Stomach (tissue), 8 donors: ENCODE measurements at regions not wholly inside any gene's neighbourhood (a gene's known extent, or its start where the extent isn't known, plus 50 kb on each side); places are given as distances from the start of the nearest gene placed in this dataset.

ENCODE experiments used
- DNase-seq, 2 donors: peaks; one replicate each; pipeline versions ENCODE4 v3.0.0 to v3.0.0-alpha.2; 2013 to 2019
- H3K27ac ChIP-seq, 5 donors: fragments of 200-600 bp in 4 of 5; sonication (generic) in 4 of 5; one replicate each; pipeline ENCODE4 v1.5.1; 2013 to 2019; ENCODE audit warnings: mild to moderate bottlenecking in 1 of 5, moderate library complexity in 1 of 5
- H3K27me3 ChIP-seq, 3 donors: fragments of 200-600 bp; sonication (generic); one replicate each; pipeline ENCODE4 v1.5.1; 2017 to 2019; ENCODE audit warnings: mixed run types in 1 of 3
- H3K36me3 ChIP-seq, 4 donors: fragments of 200-600 bp; sonication (generic); 1 replicate in 3 of 4; 2 replicates in 1 of 4; pipeline ENCODE4 v1.5.1; 2016 to 2019
- H3K4me1 ChIP-seq, 4 donors: fragments of 200-600 bp; sonication (generic); one replicate each; pipeline ENCODE4 v1.5.1; 2016 to 2019
- H3K4me3 ChIP-seq, 4 donors: fragments of 200-600 bp; sonication (generic) in 3 of 4; one replicate each; pipeline ENCODE4 v1.5.1; 2016 to 2019; ENCODE audit warnings: mild to moderate bottlenecking in 1 of 4
- H3K9me3 ChIP-seq, 4 donors: fragments of 200-600 bp; sonication (generic); one replicate each; pipeline ENCODE4 v1.5.1; 2016 to 2019
- EP300 ChIP-seq: sonication (generic); formaldehyde crosslinking; IDR thresholded peaks from one replicate; pipeline ENCODE4 v1.6.1; 2017; ENCODE audit warnings: antibody characterized with exemption
- POLR2A ChIP-seq, 4 donors: fragments of 450-650 bp; IDR thresholded peaks; one replicate each; pipeline ENCODE4 v1.6.1; 2016; ENCODE audit warnings: antibody characterized with exemption in 4 of 4, control low read depth in 2 of 4, mild to moderate bottlenecking in 1 of 4, moderate library complexity in 1 of 4
- POLR2AphosphoS5 ChIP-seq, 3 donors: sonication (generic); formaldehyde crosslinking; IDR thresholded peaks; one replicate each; pipeline ENCODE4 v1.6.1; 2016; ENCODE audit warnings: antibody characterized with exemption in 3 of 3
- WGBS, 5 donors: extraction: QIAGEN DNeasy Blood & Tissue Kit in 3 of 5; methylation state at CpG; one replicate each; pipeline versions ENCODE4 v1.1.5 to v1.1.7; 2013 to 2018; 5-methylcytosine and 5-hydroxymethylcytosine counted together
- intact Hi-C: fragments of 100-400 bp; cut with DNase I; formaldehyde crosslinking; loops from one replicate; pipeline ENCODE4 v1.15.1; 2023; ENCODE audit warnings: low total_unique reads
- TF ChIP-seq, protein P1 (sequence below), 7 experiments: fragments of 450-650 bp in 4 of 7; fragments of 200-600 bp in 3 of 7; sonication (generic) in 3 of 7; IDR thresholded peaks; one replicate each; pipeline ENCODE4 v1.5.1; 2016 to 2019; ENCODE audit warnings: antibody characterized with exemption in 7 of 7, control low read depth in 2 of 7, mild to moderate bottlenecking in 1 of 7
- donor health status: healthy with polysubstance abuse.
- donor health status: Bipolar disorder and iron deficiency.
- donor health status: healthy.

GRCh38 chr5:175775416-175775815 lies 96.0 kb upstream of the CPLX2 start:
- 82 to 92% (median 89%) methylated on average over 7 of the region's 7 CpGs for WGBS, 5 donors
- DNase-seq = no peak
- H3K27ac ChIP-seq = no peak overlapping the region
- H3K36me3 ChIP-seq = no peaks in the 10 kb centered on the region
- peaks cover 3 to 57% (median 37%) of the 10 kb centered on the region in 3 donors for H3K27me3 ChIP-seq
- intact Hi-C loops = no loop called here
- H3K4me1 ChIP-seq = peaks cover 3 to 10% (median 7%) of the 10 kb centered on the region in 4 donors
- no peaks in the 10 kb centered on the region for H3K9me3 ChIP-seq
- TF ChIP-seq, protein P1, sequence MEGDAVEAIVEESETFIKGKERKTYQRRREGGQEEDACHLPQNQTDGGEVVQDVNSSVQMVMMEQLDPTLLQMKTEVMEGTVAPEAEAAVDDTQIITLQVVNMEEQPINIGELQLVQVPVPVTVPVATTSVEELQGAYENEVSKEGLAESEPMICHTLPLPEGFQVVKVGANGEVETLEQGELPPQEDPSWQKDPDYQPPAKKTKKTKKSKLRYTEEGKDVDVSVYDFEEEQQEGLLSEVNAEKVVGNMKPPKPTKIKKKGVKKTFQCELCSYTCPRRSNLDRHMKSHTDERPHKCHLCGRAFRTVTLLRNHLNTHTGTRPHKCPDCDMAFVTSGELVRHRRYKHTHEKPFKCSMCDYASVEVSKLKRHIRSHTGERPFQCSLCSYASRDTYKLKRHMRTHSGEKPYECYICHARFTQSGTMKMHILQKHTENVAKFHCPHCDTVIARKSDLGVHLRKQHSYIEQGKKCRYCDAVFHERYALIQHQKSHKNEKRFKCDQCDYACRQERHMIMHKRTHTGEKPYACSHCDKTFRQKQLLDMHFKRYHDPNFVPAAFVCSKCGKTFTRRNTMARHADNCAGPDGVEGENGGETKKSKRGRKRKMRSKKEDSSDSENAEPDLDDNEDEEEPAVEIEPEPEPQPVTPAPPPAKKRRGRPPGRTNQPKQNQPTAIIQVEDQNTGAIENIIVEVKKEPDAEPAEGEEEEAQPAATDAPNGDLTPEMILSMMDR (IDR thresholded peaks at IDR 0.05) = no peak
- no peak for TF ChIP-seq POLR2A (IDR thresholded peaks at IDR 0.05)
- no peak for TF ChIP-seq POLR2AphosphoS5 (IDR thresholded peaks at IDR 0.05)
- no peak for TF ChIP-seq EP300
- H3K4me3 ChIP-seq = no peak overlapping the region

DNA sequence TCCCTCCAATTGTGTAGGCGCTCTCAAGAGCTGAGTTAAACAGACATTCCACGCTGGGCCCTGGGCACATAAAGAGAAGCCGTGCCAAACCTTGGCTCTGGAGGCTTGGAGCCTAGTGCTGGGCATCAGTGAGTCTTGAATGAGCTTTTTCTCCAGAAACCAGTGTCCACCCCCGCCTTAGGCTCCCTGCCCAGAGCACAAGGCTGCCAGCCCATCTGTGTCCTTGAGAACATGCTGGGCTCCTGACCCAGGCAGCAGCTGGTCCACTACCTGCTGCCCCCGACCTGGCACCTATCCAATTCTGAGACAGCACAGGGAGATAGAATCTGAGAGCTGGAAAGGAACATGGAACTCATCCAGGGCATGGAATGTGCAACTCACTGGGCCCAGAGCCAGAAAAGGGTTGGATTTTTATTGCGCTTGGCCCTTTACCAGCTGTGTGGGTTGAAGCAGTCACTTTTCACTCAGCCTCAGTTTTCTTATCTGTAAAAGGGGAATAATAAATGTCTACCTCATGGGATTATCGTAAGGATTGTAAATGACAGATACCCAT lies 92.4 kb upstream of the CPLX2 start:
- peak in 1 of 2 donors; percentile 28 for DNase-seq
- 52 to 60% (median 58%) methylated on average over 6 to 7 of the region's 7 CpGs for WGBS, 5 donors
- TF ChIP-seq POLR2A (IDR thresholded peaks at IDR 0.05) (no peak), EP300 (no peak), POLR2AphosphoS5 (IDR thresholded peaks at IDR 0.05) (no peak)
- TF ChIP-seq, protein P1 (IDR thresholded peaks at IDR 0.05) = no peak
- peaks cover 0 to 25% (median 11%) of the 10 kb centered on the region in 3 donors for H3K27me3 ChIP-seq
- no peaks in the 10 kb centered on the region for H3K36me3 ChIP-seq
- intact Hi-C loops = no loop called here
- H3K4me1 ChIP-seq = no peaks in the 10 kb centered on the region
- H3K27ac ChIP-seq = no peak overlapping the region
- H3K9me3 ChIP-seq = no peaks in the 10 kb centered on the region
- H3K4me3 ChIP-seq = no peak overlapping the region

GRCh38 chr5:175783739-175784138 lies 87.6 kb upstream of the CPLX2 start:
- no peak overlapping the region for H3K27ac ChIP-seq
- H3K4me3 ChIP-seq = no peak overlapping the region
- H3K27me3 ChIP-seq = peaks cover 0 to 39% (median 0%) of the 10 kb centered on the region in 3 donors
- no peaks in the 10 kb centered on the region for H3K4me1 ChIP-seq
- no peak for DNase-seq
- H3K9me3 ChIP-seq = no peaks in the 10 kb centered on the region
- H3K36me3 ChIP-seq = no peaks in the 10 kb centered on the region
- TF ChIP-seq, protein P1 (IDR thresholded peaks at IDR 0.05) = no peak
- no peak for TF ChIP-seq POLR2AphosphoS5 (IDR thresholded peaks at IDR 0.05)
- no peak for TF ChIP-seq POLR2A (IDR thresholded peaks at IDR 0.05)
- intact Hi-C loops = no loop called here

GRCh38 chr5:175784230-175784629 lies 87.1 kb upstream of the CPLX2 start:
- no peaks in the 10 kb centered on the region for H3K36me3 ChIP-seq
- intact Hi-C loops = no loop called here
- H3K27ac ChIP-seq = no peak overlapping the region
- no peaks in the 10 kb centered on the region for H3K4me1 ChIP-seq
- TF ChIP-seq POLR2AphosphoS5 (IDR thresholded peaks at IDR 0.05) (no peak), EP300 (no peak), POLR2A (IDR thresholded peaks at IDR 0.05) (no peak)
- TF ChIP-seq, protein P1 (IDR thresholded peaks at IDR 0.05) = no peak
- H3K27me3 ChIP-seq = peaks cover 0 to 35% (median 0%) of the 10 kb centered on the region in 3 donors
- no peaks in the 10 kb centered on the region for H3K9me3 ChIP-seq
- DNase-seq = no peak
- no peak overlapping the region for H3K4me3 ChIP-seq
- WGBS, 5 donors = 85 to 92% (median 89%) methylated on average over 1 of the region's 1 CpG
